H1 (cell line): ENCODE measurements at regions not wholly inside any gene's neighbourhood (a gene's known extent, or its start where the extent isn't known, plus 50 kb on each side); places are given as distances from the start of the nearest gene placed in this dataset.

Experiments
- CTCF ChIA-PET: fragments of 300-600 bp; sonication (Branson Sonifier 250); formaldehyde crosslinking; loops from one replicate; lab custom pipeline; 2021; ENCODE audit not compliant: partially characterized antibody; lab: Charles Lee
- POLR2A ChIA-PET: fragments of 300-600 bp; sonication (Branson Sonifier 250); formaldehyde crosslinking; loops from one replicate; lab custom pipeline; 2021; ENCODE audit warnings: inconsistent platforms; ENCODE audit not compliant: partially characterized antibody; lab: Charles Lee
- DNase-seq, 2 experiments: peaks; one replicate each; pipeline versions ENCODE4 v3.0.0 to v3.0.0-alpha.2; 2010 to 2022; ENCODE audit warnings: low spot score in 2 of 2, low read depth in 1 of 2, mixed read lengths in 1 of 2
- FAIRE-seq: peaks from 2 replicates; lab custom pipeline; 2011; peaks lifted over from hg19 to GRCh38; lab: Jason Lieb, UNC
- H2AFZ ChIP-seq: 2 replicates; pipeline ENCODE4 v1.8.1; 2012; ENCODE audit warnings: low read length, inconsistent platforms
- H2AK5ac ChIP-seq: 2 replicates; pipeline ENCODE4 v1.6.1; 2013; ENCODE audit warnings: low read depth, low read length
- H2BK120ac ChIP-seq: replicated peaks from 2 replicates; pipeline ENCODE3; 2013; ENCODE audit warnings: low read depth, low read length, inconsistent platforms
- H2BK12ac ChIP-seq: 2 replicates; pipeline ENCODE4 v1.6.1; 2013; ENCODE audit warnings: low read depth, low read length
- H2BK15ac ChIP-seq: 2 replicates; pipeline ENCODE4 v1.6.1; 2013; ENCODE audit warnings: low read length
- H2BK20ac ChIP-seq: 2 replicates; pipeline ENCODE4 v1.6.1; 2013; ENCODE audit warnings: low read length
- H2BK5ac ChIP-seq: 2 replicates; pipeline ENCODE4 v1.6.1; 2013; ENCODE audit warnings: low read depth, low read length
- H3K14ac ChIP-seq: 2 replicates; pipeline ENCODE4 v1.6.1; 2013; ENCODE audit warnings: inconsistent platforms; ENCODE audit not compliant: insufficient read length
- H3K18ac ChIP-seq: 2 replicates; pipeline ENCODE4 v1.6.1; 2013; ENCODE audit warnings: low read length; ENCODE audit errors: extremely low read depth
- H3K23ac ChIP-seq: 2 replicates; pipeline ENCODE4 v1.6.1; 2013; ENCODE audit warnings: inconsistent platforms; ENCODE audit not compliant: insufficient read length
- H3K23me2 ChIP-seq: 2 replicates; pipeline ENCODE4 v1.6.1; 2013; ENCODE audit warnings: low read depth, low read length
- H3K27ac ChIP-seq: 2 replicates; pipeline ENCODE4 v1.6.1; 2011; ENCODE audit warnings: low read depth, low read length, inconsistent platforms
- H3K27me3 ChIP-seq, 4 experiments: replicated peaks in 1 of 4; 1 replicate in 1 of 4; 2 replicates in 3 of 4; pipeline versions ENCODE4 v1.6.1 to v1.8.1; 2011 to 2013; ENCODE audit warnings: low read length in 3 of 4, mild to moderate bottlenecking in 3 of 4, inconsistent platforms in 2 of 4, mixed read lengths in 2 of 4, moderate library complexity in 1 of 4; ENCODE audit not compliant: control insufficient read depth in 3 of 4, insufficient read depth in 3 of 4; ENCODE audit errors: extremely low read depth in 1 of 4
- H3K36me3 ChIP-seq, 4 experiments: 2 replicates each; pipeline versions ENCODE4 v1.6.1 to v1.8.1; 2011 to 2013; ENCODE audit warnings: mild to moderate bottlenecking in 4 of 4, low read length in 3 of 4, moderate library complexity in 2 of 4, control low read depth in 1 of 4, inconsistent platforms in 1 of 4; ENCODE audit not compliant: insufficient read depth in 4 of 4, control insufficient read depth in 2 of 4
- H3K4ac ChIP-seq: replicated peaks from 2 replicates; pipeline ENCODE3; 2013; ENCODE audit warnings: low read length, low read depth, mixed read lengths, inconsistent platforms; ENCODE audit not compliant: insufficient read length
- H3K4me1 ChIP-seq, 4 experiments: replicated peaks in 1 of 4; 1 replicate in 1 of 4; 2 replicates in 3 of 4; pipeline versions ENCODE4 v1.6.1 to v1.8.1; 2011 to 2013; ENCODE audit warnings: low read length in 3 of 4, inconsistent platforms in 2 of 4, mixed read lengths in 1 of 4; ENCODE audit not compliant: insufficient read depth in 4 of 4, control insufficient read depth in 3 of 4
- H3K4me2 ChIP-seq, 2 experiments: 2 replicates each; pipeline versions ENCODE4 v1.6.1 to v1.8.1; 2011 to 2013; ENCODE audit warnings: low read depth in 2 of 2, low read length in 2 of 2, control low read depth in 1 of 2, inconsistent platforms in 1 of 2, mild to moderate bottlenecking in 1 of 2; ENCODE audit not compliant: insufficient read depth in 1 of 2
- H3K4me3 ChIP-seq, 4 experiments: fragments of 200-600, 300-600 bp in 1 of 4; sonication (generic), shearing (Covaris generic), sonication (Bioruptor Twin) in 1 of 4; 2 replicates each; pipeline versions ENCODE4 v1.5.1 to v1.8.1; 2011 to 2016; ENCODE audit warnings: low read length in 4 of 4, low read depth in 3 of 4, control low read depth in 2 of 4, inconsistent platforms in 2 of 4, mild to moderate bottlenecking in 2 of 4, mixed read lengths in 1 of 4, moderate library complexity in 1 of 4; ENCODE audit not compliant: insufficient read depth in 2 of 4; ENCODE audit errors: extremely low read depth in 1 of 4
- H3K56ac ChIP-seq: replicated peaks from 2 replicates; pipeline ENCODE3; 2013; ENCODE audit warnings: low read depth, mild to moderate bottlenecking, mixed read lengths, low read length, inconsistent platforms; ENCODE audit not compliant: insufficient read length
- H3K79me1 ChIP-seq: 2 replicates; pipeline ENCODE4 v1.6.1; 2013; ENCODE audit warnings: low read depth, low read length, control low read depth
- H3K79me2 ChIP-seq, 2 experiments: 2 replicates each; pipeline versions ENCODE4 v1.6.1 to v1.8.1; 2012 to 2013; ENCODE audit warnings: low read length in 2 of 2, mild to moderate bottlenecking in 2 of 2, inconsistent platforms in 1 of 2; ENCODE audit not compliant: insufficient read depth in 2 of 2, control insufficient read depth in 1 of 2
- H3K9ac ChIP-seq, 4 experiments: replicated peaks in 1 of 4; 1 replicate in 1 of 4; 2 replicates in 3 of 4; pipeline versions ENCODE4 v1.6.1 to v1.8.1; 2011 to 2013; ENCODE audit warnings: low read depth in 3 of 4, low read length in 3 of 4, control low read depth in 2 of 4, mild to moderate bottlenecking in 2 of 4, moderate library complexity in 2 of 4, inconsistent platforms in 1 of 4; ENCODE audit errors: extremely low read depth in 1 of 4
- H3K9me3 ChIP-seq, 2 experiments: 2 replicates each; pipeline versions ENCODE4 v1.6.1 to v1.8.1; 2012 to 2013; ENCODE audit warnings: mild to moderate bottlenecking in 2 of 2, moderate library complexity in 2 of 2, control low read depth in 1 of 2, inconsistent platforms in 1 of 2, low read depth in 1 of 2, low read length in 1 of 2, mixed read lengths in 1 of 2; ENCODE audit not compliant: insufficient read depth in 2 of 2
- H4K20me1 ChIP-seq, 2 experiments: replicated peaks in 1 of 2; 2 replicates each; pipeline versions ENCODE3 to v1.8.1; 2011 to 2013; ENCODE audit warnings: inconsistent platforms in 2 of 2, low read length in 2 of 2, mild to moderate bottlenecking in 1 of 2; ENCODE audit not compliant: insufficient read depth in 2 of 2, control insufficient read depth in 1 of 2
- H4K5ac ChIP-seq: 2 replicates; pipeline ENCODE4 v1.6.1; 2013; ENCODE audit warnings: low read length, low read depth, mixed read lengths, inconsistent platforms; ENCODE audit not compliant: insufficient read length
- H4K8ac ChIP-seq: 2 replicates; pipeline ENCODE4 v1.8.0; 2013; ENCODE audit warnings: mild to moderate bottlenecking, moderate library complexity, low read length, inconsistent platforms; ENCODE audit not compliant: insufficient read depth; ENCODE audit errors: extremely low read depth
- H4K91ac ChIP-seq: replicated peaks from 2 replicates; pipeline ENCODE3; 2013; ENCODE audit warnings: low read length, mixed read lengths, inconsistent platforms; ENCODE audit not compliant: insufficient read length
- BACH1 ChIP-seq: IDR thresholded peaks from 2 replicates; pipeline ENCODE4 v1.6.1; 2012; ENCODE audit warnings: low read length, improper control_type of control experiment
- CEBPB ChIP-seq: IDR thresholded peaks from 2 replicates; pipeline ENCODE4 v1.6.1; 2012; ENCODE audit warnings: low read depth, low read length
- EZH2 ChIP-seq: fragments of 200-600 bp; sonication (generic); IDR thresholded peaks from 2 replicates; pipeline ENCODE4 v1.7.1; 2012; ENCODE audit warnings: low read depth, mild to moderate bottlenecking, moderate library complexity, low read length, inconsistent platforms; ENCODE audit not compliant: severe bottlenecking
- GABPA ChIP-seq: IDR thresholded peaks from 2 replicates; pipeline ENCODE4 v1.6.1; 2011; ENCODE audit warnings: mild to moderate bottlenecking, low read length, moderate library complexity, borderline replicate concordance; ENCODE audit not compliant: insufficient read depth
- HDAC2 ChIP-seq, 2 experiments: fragments of 300-600 bp in 1 of 2; sonication (generic) in 1 of 2; IDR thresholded peaks; 2 replicates each; pipeline ENCODE4 v1.6.1; 2011 to 2012; ENCODE audit warnings: low read depth in 2 of 2, low read length in 2 of 2, mild to moderate bottlenecking in 2 of 2, moderate library complexity in 2 of 2, borderline replicate concordance in 1 of 2, inconsistent platforms in 1 of 2
- JUN ChIP-seq: IDR thresholded peaks from 2 replicates; pipeline ENCODE4 v1.6.1; 2011; ENCODE audit warnings: low read depth, mild to moderate bottlenecking, improper control_type of control experiment, low read length
- JUND ChIP-seq: IDR thresholded peaks from 2 replicates; pipeline ENCODE4 v1.6.1; 2011; ENCODE audit warnings: mild to moderate bottlenecking, improper control_type of control experiment, low read length
- KDM1A ChIP-seq: fragments of 200-600, 300-600 bp; sonication (generic); IDR thresholded peaks from 2 replicates; pipeline ENCODE4 v1.7.1; 2016; ENCODE audit warnings: mild to moderate bottlenecking, low read length, borderline replicate concordance
- RFX5 ChIP-seq: IDR thresholded peaks from 2 replicates; pipeline ENCODE4 v1.6.1; 2011; ENCODE audit warnings: low read depth, low read length, improper control_type of control experiment, borderline replicate concordance
- SP1 ChIP-seq: IDR thresholded peaks from 2 replicates; pipeline ENCODE4 v1.6.1; 2011; ENCODE audit warnings: low read depth, low read length
- SP4 ChIP-seq: IDR thresholded peaks from 2 replicates; pipeline ENCODE4 v1.6.1; 2012; ENCODE audit warnings: low read length, inconsistent platforms
- SUZ12 ChIP-seq: fragments of 200-600 bp; sonication (generic); IDR thresholded peaks from 2 replicates; pipeline ENCODE4 v1.6.1; 2012; ENCODE audit warnings: mild to moderate bottlenecking, inconsistent platforms, low read length, moderate library complexity, mixed read lengths
- WGBS, 2 experiments: shearing (Covaris generic) in 1 of 2; methylation state at CpG; one replicate each; pipeline versions ENCODE4 v1.1.6 to v1.1.7; 2013 to 2015; ENCODE audit warnings: low lambda C conversion rate in 2 of 2, mixed read lengths in 2 of 2, inconsistent platforms in 1 of 2, low coverage in 1 of 2, missing lambda C conversion rate in 1 of 2; ENCODE audit not compliant: insufficient replicate concordance in 2 of 2, insufficient coverage in 1 of 2, insufficient read length in 1 of 2; ENCODE audit errors: extremely low coverage in 1 of 2, missing lambda C conversion rate in 1 of 2; 5-methylcytosine and 5-hydroxymethylcytosine counted together
- TF ChIP-seq, protein P1 (sequence below), 3 experiments: IDR thresholded peaks; 1 replicate in 2 of 3; 2 replicates in 1 of 3; pipeline versions ENCODE4 v1.5.1 to v1.6.1; 2011; ENCODE audit warnings: low read length in 3 of 3, mild to moderate bottlenecking in 3 of 3, inconsistent platforms in 2 of 3, low read depth in 1 of 3, moderate library complexity in 1 of 3; ENCODE audit not compliant: insufficient read depth in 1 of 3; ENCODE audit errors: control extremely low read depth in 1 of 3

DNA sequence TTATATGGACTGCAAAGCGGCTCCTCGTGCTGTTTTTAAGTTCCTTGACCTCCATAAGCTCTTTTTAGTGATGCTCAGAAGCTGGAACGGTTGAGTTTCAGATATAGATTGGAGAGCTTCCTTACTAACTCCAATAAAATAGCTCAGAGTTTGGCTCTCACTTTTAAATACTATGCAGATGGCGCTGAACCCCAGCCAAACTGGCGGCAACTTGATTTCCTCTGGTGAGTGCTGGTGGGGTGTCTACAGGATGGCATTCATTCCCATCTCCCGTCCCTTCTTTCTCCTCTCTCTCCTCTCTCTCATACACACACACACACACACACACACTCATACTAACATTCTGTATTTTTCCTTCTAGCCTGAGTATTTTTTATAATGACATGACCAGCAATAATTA is 346.3 kb downstream of the ETNK1 start:
- no peaks in the 10 kb centered on the region for H4K20me1 ChIP-seq
- H2BK15ac ChIP-seq, result no peak overlapping the region
- CTCF ChIA-PET, result interaction anchor here (0.9 to 1.0 kb wide), 2 partner anchors 12 to 16 kb away, joined by 3 to 7 read pairs; no protein-coding TSS in a partner anchor
- peaks cover 0 to 4% (median 0%) of the 10 kb centered on the region in 4 experiments; a peak in 1 of 7 replicates for H3K4me1 ChIP-seq
- H2AFZ ChIP-seq, result no peak overlapping the region
- no peak overlapping the region for H2AK5ac ChIP-seq
- H3K56ac ChIP-seq, result no peak overlapping the region
- H2BK5ac ChIP-seq, result no peak overlapping the region
- no peak overlapping the region for H4K8ac ChIP-seq
- H2BK12ac ChIP-seq, result no peak overlapping the region
- H2BK20ac ChIP-seq, result no peak overlapping the region
- no peaks in the 10 kb centered on the region for H3K27me3 ChIP-seq
- no peak overlapping the region for H3K9ac ChIP-seq
- H3K36me3 ChIP-seq, result no peaks in the 10 kb centered on the region
- H3K23ac ChIP-seq, result no peak overlapping the region
- WGBS, 2 experiments, result 77% methylated on average over 6 of the region's 6 CpGs; no CpG with 5 or more reads in 1 of the 2 experiments
- H4K5ac ChIP-seq, result no peak overlapping the region
- no peak overlapping the region for H3K14ac ChIP-seq
- DNase-seq (no peak), FAIRE-seq (no peak)
- no peaks in the 10 kb centered on the region for H3K79me1 ChIP-seq
- H3K4me2 ChIP-seq, result no peak overlapping the region
- H3K4me3 ChIP-seq, result no peak overlapping the region
- H2BK120ac ChIP-seq, result no peak overlapping the region
- H3K23me2 ChIP-seq, result no peaks in the 10 kb centered on the region
- H3K9me3 ChIP-seq, result no peaks in the 10 kb centered on the region
- H4K91ac ChIP-seq, result no peak overlapping the region
- POLR2A ChIA-PET, result no interaction called here
- no peak overlapping the region for H3K4ac ChIP-seq
- H3K18ac ChIP-seq, result no peak overlapping the region
- H3K27ac ChIP-seq, result no peak overlapping the region
- H3K79me2 ChIP-seq, result no peaks in the 10 kb centered on the region
- TF ChIP-seq EZH2, result no peak
- no peak for TF ChIP-seq BACH1
- TF ChIP-seq JUND, result no peak
- TF ChIP-seq SUZ12, result no peak
- no peak for TF ChIP-seq KDM1A
- no peak for TF ChIP-seq JUN
- TF ChIP-seq SP4, result no peak
- TF ChIP-seq SP1, result no peak
- no peak for TF ChIP-seq GABPA
- TF ChIP-seq CEBPB, result no peak
- TF ChIP-seq, protein P1, sequence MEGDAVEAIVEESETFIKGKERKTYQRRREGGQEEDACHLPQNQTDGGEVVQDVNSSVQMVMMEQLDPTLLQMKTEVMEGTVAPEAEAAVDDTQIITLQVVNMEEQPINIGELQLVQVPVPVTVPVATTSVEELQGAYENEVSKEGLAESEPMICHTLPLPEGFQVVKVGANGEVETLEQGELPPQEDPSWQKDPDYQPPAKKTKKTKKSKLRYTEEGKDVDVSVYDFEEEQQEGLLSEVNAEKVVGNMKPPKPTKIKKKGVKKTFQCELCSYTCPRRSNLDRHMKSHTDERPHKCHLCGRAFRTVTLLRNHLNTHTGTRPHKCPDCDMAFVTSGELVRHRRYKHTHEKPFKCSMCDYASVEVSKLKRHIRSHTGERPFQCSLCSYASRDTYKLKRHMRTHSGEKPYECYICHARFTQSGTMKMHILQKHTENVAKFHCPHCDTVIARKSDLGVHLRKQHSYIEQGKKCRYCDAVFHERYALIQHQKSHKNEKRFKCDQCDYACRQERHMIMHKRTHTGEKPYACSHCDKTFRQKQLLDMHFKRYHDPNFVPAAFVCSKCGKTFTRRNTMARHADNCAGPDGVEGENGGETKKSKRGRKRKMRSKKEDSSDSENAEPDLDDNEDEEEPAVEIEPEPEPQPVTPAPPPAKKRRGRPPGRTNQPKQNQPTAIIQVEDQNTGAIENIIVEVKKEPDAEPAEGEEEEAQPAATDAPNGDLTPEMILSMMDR (IDR thresholded peaks at IDR 0.05; ENCODE audit: control extremely low read depth in 1 of 3, insufficient read depth in 1 of 3, low read depth in 1 of 3, low read length in 3 of 3), result no peak
- TF ChIP-seq HDAC2 (IDR thresholded peaks at IDR 0.05; ENCODE audit: borderline replicate concordance in 1 of 2, low read depth in 2 of 2, low read length in 2 of 2), result no peak
- TF ChIP-seq RFX5, result no peak
